ENCODE measurements at regions not wholly inside any gene's neighbourhood (a gene's known extent, or its start where the extent isn't known, plus 50 kb on each side); places are given as distances from the start of the nearest gene placed in this dataset.

- no peaks in the 10 kb centered on the region for H3K36me3 ChIP-seq (ENCODE audit: control insufficient read depth in 4 of 4, insufficient read depth in 3 of 4, low read depth in 1 of 4, low read length in 3 of 4)
- 79% methylated on average over 6 of the region's 6 CpGs for WGBS
- no peak for DNase-seq (ENCODE audit: low spot score)
- no peak overlapping the region for H3K4me3 ChIP-seq (ENCODE audit: low read depth in 1 of 3, low read length in 3 of 3)
- peaks cover 0 to 7% (median 1%) of the 10 kb centered on the region in 4 donors for H3K4me1 ChIP-seq (ENCODE audit: control insufficient read depth in 4 of 4, insufficient read depth in 4 of 4, low read length in 3 of 4)
- TF ChIP-seq MAX (IDR thresholded peaks at IDR 0.05) (no peak), CTCF (IDR thresholded peaks at IDR 0.05; ENCODE audit: low read depth, low read length, missing input control) (no peak), FOXA2 (IDR thresholded peaks at IDR 0.05) (no peak), FOXA1 (IDR thresholded peaks at IDR 0.05) (no peak)
- H3K27ac ChIP-seq (ENCODE audit: low read depth in 1 of 2, low read length in 2 of 2) = no peak overlapping the region
- H3K27me3 ChIP-seq (ENCODE audit: control insufficient read depth in 4 of 4, insufficient read depth in 4 of 4, low read length in 3 of 4) = no peaks in the 10 kb centered on the region
- H3K9me3 ChIP-seq (ENCODE audit: control insufficient read depth in 4 of 4, low read length in 3 of 4) = no peaks in the 10 kb centered on the region
- no peak overlapping the region for H3K9ac ChIP-seq (ENCODE audit: low read depth in 1 of 2, low read length in 2 of 2)
Observed at GRCh38 chr9:16131264-16131663, 578.4 kb downstream of the CCDC171 start.

- Histone ChIP-seq H3K4me3 (ENCODE audit: low read depth in 1 of 3, low read length in 3 of 3) (no peak overlapping the region), H3K36me3 (ENCODE audit: control insufficient read depth in 4 of 4, insufficient read depth in 3 of 4, low read depth in 1 of 4, low read length in 3 of 4) (no peaks in the 10 kb centered on the region), H3K27me3 (ENCODE audit: control insufficient read depth in 4 of 4, insufficient read depth in 4 of 4, low read length in 3 of 4) (no peaks in the 10 kb centered on the region), H3K9ac (ENCODE audit: low read depth in 1 of 2, low read length in 2 of 2) (no peak overlapping the region), H3K27ac (ENCODE audit: low read depth in 1 of 2, low read length in 2 of 2) (no peak overlapping the region), H3K4me1 (ENCODE audit: control insufficient read depth in 4 of 4, insufficient read depth in 4 of 4, low read length in 3 of 4) (peaks cover 0 to 7% (median 1%) of the 10 kb centered on the region in 4 donors), H3K9me3 (ENCODE audit: control insufficient read depth in 4 of 4, low read length in 3 of 4) (no peaks in the 10 kb centered on the region)
- no peak for DNase-seq (ENCODE audit: low spot score)
- WGBS = 93% methylated on average over 6 of the region's 6 CpGs
- TF ChIP-seq SP1 (IDR thresholded peaks at IDR 0.05) (no peak), GABPA (IDR thresholded peaks at IDR 0.05 in 1 of 2, conservative IDR thresholded peaks at IDR 0.05 in 1 of 2) (no peak), HNF4A (conservative IDR thresholded peaks at IDR 0.05) (no peak), RXRA (IDR thresholded peaks at IDR 0.05) (no peak), HNF4G (IDR thresholded peaks at IDR 0.05) (no peak), JUND (IDR thresholded peaks at IDR 0.05) (no peak), ATF3 (IDR thresholded peaks at IDR 0.05) (no peak), REST (IDR thresholded peaks at IDR 0.05) (no peak), EGR1 (IDR thresholded peaks at IDR 0.05; ENCODE audit: low read depth in 2 of 2) (no peak), RAD21 (IDR thresholded peaks at IDR 0.05) (no peak)
Observed at GRCh38 chr9:16132513-16132912, 579.7 kb downstream of the CCDC171 start.

GRCh38 chr9:16133032-16133431 is 580.2 kb downstream of the CCDC171 start:
- no peaks in the 10 kb centered on the region for H3K36me3 ChIP-seq (ENCODE audit: control insufficient read depth in 4 of 4, insufficient read depth in 3 of 4, low read depth in 1 of 4, low read length in 3 of 4)
- H3K9ac ChIP-seq (ENCODE audit: low read depth in 1 of 2, low read length in 2 of 2) = no peak overlapping the region
- no peaks in the 10 kb centered on the region for H3K27me3 ChIP-seq (ENCODE audit: control insufficient read depth in 4 of 4, insufficient read depth in 4 of 4, low read length in 3 of 4)
- H3K4me3 ChIP-seq (ENCODE audit: low read depth in 1 of 3, low read length in 3 of 3) = no peak overlapping the region
- DNase-seq (ENCODE audit: low spot score) = no peak
- H3K4me1 ChIP-seq (ENCODE audit: control insufficient read depth in 4 of 4, insufficient read depth in 4 of 4, low read length in 3 of 4) = peaks cover 0 to 7% (median 1%) of the 10 kb centered on the region in 4 donors
- H3K9me3 ChIP-seq (ENCODE audit: control insufficient read depth in 4 of 4, low read length in 3 of 4) = no peaks in the 10 kb centered on the region
- H3K27ac ChIP-seq (ENCODE audit: low read depth in 1 of 2, low read length in 2 of 2) = no peak overlapping the region
- TF ChIP-seq RAD21 (IDR thresholded peaks at IDR 0.05) (no peak), ATF3 (IDR thresholded peaks at IDR 0.05) (no peak), CTCF (IDR thresholded peaks at IDR 0.05; ENCODE audit: low read depth, low read length, missing input control) (no peak), TAF1 (conservative IDR thresholded peaks at IDR 0.05) (no peak), HNF4G (IDR thresholded peaks at IDR 0.05) (no peak), GABPA (IDR thresholded peaks at IDR 0.05 in 1 of 2, conservative IDR thresholded peaks at IDR 0.05 in 1 of 2) (no peak), REST (IDR thresholded peaks at IDR 0.05) (no peak)

Measured in liver (tissue), 8 donors.